Stomach (tissue), 4 donors: ENCODE measurements at regions not wholly inside any gene's neighbourhood (a gene's known extent, or its start where the extent isn't known, plus 50 kb on each side); places are given as distances from the start of the nearest gene placed in this dataset.

Experiments used
- CTCF ChIP-seq, 7 experiments: fragments of 450-650 bp in 4 of 7; fragments of 200-600 bp in 3 of 7; sonication (generic) in 3 of 7; IDR thresholded peaks; one replicate each; pipeline ENCODE4 v1.5.1; 2016 to 2019; ENCODE audit warnings: antibody characterized with exemption in 7 of 7, control low read depth in 2 of 7, mild to moderate bottlenecking in 1 of 7
- EP300 ChIP-seq: sonication (generic); formaldehyde crosslinking; IDR thresholded peaks from one replicate; pipeline ENCODE4 v1.6.1; 2017; ENCODE audit warnings: antibody characterized with exemption
- POLR2A ChIP-seq, 4 donors: fragments of 450-650 bp; IDR thresholded peaks; one replicate each; pipeline ENCODE4 v1.6.1; 2016; ENCODE audit warnings: antibody characterized with exemption in 4 of 4, control low read depth in 2 of 4, mild to moderate bottlenecking in 1 of 4, moderate library complexity in 1 of 4
- POLR2AphosphoS5 ChIP-seq, 3 donors: sonication (generic); formaldehyde crosslinking; IDR thresholded peaks; one replicate each; pipeline ENCODE4 v1.6.1; 2016; ENCODE audit warnings: antibody characterized with exemption in 3 of 3

GRCh38 chr2:133674066-133674432 lies 105.8 kb upstream of the NCKAP5 start:
- TF ChIP-seq CTCF (IDR thresholded peaks at IDR 0.05) (no peak), POLR2A (IDR thresholded peaks at IDR 0.05) (no peak), POLR2AphosphoS5 (IDR thresholded peaks at IDR 0.05) (no peak), EP300 (no peak)
